Epithelial cell of proximal tubule (primary cell): ENCODE measurements at regions not wholly inside any gene's neighbourhood (a gene's known extent, or its start where the extent isn't known, plus 50 kb on each side); places are given as distances from the start of the nearest gene placed in this dataset.

Source experiments
- DNase-seq: peaks from one replicate; pipeline ENCODE4 v3.0.0-alpha.2; 2011; ENCODE audit warnings: low read depth
- H3K4me3 ChIP-seq: 2 replicates; pipeline ENCODE4 v1.5.1; 2011; ENCODE audit warnings: low read depth, mild to moderate bottlenecking, low read length
- CTCF ChIP-seq: conservative IDR thresholded peaks from 2 replicates; pipeline ENCODE4 v1.5.1; 2012; ENCODE audit warnings: low read depth, mild to moderate bottlenecking, low read length

DNA sequence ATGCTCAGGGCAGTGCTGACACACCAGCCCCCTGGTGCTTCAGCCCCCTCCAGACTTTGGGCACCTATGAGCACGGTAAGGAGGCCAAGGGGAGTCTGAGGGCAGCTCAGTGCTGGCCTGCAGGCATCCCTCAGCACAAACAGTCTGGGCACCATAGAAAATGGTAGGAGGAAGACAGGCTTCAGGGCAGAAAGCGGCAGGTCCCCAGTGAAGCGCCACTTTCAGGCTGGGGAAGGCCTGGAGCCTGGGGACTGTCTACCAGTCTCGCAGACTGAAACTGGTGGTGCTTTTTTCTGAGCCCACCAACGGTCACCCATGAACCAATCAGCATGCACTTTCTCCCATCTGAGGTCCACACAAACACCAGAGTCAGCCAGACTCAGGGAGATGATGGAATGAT, 1074.7 kb downstream of the PCDH18 start:
- H3K4me3 ChIP-seq, result no peak overlapping the region
- TF ChIP-seq CTCF, result no peak
- DNase-seq, result no peak

- TF ChIP-seq CTCF, result no peak
- H3K4me3 ChIP-seq, result no peak overlapping the region
- DNase-seq, result no peak
Measured at GRCh38 chr4:136457004-136457403, 1075.3 kb downstream of the PCDH18 start.

GRCh38 chr4:136443006-136443405, 1089.3 kb downstream of the PCDH18 start:
- no peak overlapping the region for H3K4me3 ChIP-seq
- DNase-seq, result no peak
- no peak for TF ChIP-seq CTCF

DNA sequence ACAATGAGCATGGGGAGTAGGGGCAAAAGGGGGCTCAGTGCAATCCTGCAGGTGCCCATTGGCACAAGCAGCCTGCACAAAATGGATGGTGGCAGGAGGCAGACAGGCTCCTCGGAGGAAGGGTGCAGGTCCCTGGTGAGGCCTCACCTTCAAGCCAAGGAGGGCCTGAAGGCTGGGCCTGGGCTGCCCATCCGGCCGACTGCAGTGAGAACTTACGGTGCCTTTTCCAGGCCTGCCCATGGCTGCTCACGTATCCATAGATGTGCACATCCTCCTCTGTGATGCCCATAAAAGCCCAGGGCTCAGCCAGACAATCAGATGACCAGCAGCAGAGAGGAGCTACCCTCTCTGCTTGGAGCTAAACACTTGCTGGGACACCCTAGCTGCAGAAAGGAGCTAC, 1089.8 kb downstream of the PCDH18 start:
- no peak overlapping the region for H3K4me3 ChIP-seq
- DNase-seq, result no peak
- TF ChIP-seq CTCF, result no peak

- H3K4me3 ChIP-seq, result no peak overlapping the region
- TF ChIP-seq CTCF, result no peak
- DNase-seq, result no peak
Measured at GRCh38 chr4:136441629-136442282, 1090.5 kb downstream of the PCDH18 start.

GRCh38 chr4:136438645-136439044, 1093.6 kb downstream of the PCDH18 start:
- no peak for DNase-seq
- no peak for TF ChIP-seq CTCF
- H3K4me3 ChIP-seq, result no peak overlapping the region

GRCh38 chr4:136424052-136424451, 1108.2 kb downstream of the PCDH18 start:
- no peak for TF ChIP-seq CTCF
- H3K4me3 ChIP-seq, result no peak overlapping the region
- no peak for DNase-seq
